Fibroblast of skin of abdomen (primary cell): ENCODE measurements at regions not wholly inside any gene's neighbourhood (a gene's known extent, or its start where the extent isn't known, plus 50 kb on each side); places are given as distances from the start of the nearest gene placed in this dataset.

ENCODE experiments used
- DNase-seq: peaks from one replicate; pipeline ENCODE4 v3.0.0-alpha.2; 2013

DNA sequence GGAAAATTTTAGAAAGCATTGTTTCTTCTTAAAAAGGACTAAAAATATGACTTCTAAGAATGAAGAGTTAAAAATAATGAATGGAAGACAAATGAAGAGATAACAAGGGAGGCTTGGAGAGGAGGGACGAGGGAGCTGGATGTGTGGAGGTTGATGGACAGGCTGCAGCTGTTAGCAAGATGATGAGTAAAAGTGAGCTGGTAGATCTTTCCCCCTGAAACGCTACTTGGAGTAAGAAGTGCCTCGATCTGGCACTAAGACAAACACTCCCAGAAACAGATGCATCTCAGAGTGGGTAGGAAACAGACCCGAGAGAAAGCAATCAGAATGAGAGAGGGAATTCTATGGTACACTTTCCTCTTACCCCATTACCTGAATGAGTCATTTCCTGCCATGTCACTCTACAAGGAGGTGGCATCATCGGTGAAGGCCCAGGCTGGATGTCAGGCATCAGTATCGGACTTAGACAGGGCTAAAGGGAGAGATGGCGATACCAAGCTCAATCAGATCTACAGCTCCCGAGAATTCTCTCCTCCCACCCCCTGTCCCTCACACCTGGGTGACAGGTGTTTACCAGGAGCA lies 154.1 kb upstream of the BMP2 start:
- DNase-seq = no peak

DNA sequence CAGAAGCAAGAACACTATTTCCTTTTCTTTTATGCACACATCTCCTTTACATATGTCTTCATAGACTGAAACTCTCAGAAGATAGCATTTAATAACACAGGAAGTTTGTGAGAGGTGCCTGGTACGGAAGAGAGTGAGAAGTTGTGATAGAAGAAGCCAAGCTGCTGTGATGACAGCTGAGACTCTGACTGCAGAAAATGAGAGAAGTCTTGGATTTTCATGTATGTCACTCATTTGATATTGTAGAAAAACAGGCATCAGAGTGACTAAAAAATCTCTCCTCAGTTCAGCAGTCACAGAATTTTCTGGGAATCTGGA lies 154.9 kb upstream of the BMP2 start:
- no peak for DNase-seq

DNA sequence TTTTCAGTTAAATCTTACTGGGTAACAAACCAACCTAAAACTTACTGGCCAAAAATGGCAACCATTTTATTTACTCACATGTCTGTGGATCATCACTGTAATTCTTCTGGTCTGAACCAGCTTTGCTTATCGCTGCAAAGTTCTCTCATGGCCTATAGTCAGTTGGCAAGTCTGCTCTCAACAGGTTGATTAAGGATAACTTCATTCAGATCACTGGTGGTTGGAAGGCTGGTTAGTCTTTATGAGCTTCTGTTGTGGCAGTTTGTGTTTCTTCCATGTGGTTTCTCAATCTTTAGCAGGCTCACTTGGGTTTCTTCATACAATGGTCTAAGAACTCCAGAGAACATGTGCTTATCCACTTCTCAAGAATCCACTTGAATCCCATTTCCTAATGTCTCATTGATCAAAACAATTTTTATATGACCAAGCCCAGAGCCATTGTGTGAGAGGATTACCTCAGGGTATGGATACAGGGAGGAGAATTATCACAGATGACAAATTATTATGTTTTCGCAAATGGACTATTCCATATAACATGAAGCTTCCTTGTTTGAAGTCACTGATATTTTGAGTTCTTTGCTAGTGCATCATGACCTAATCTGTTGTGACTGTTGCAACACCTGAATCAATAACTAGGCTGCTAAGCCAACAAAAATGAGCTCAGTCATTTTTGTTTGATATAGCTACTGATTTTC lies 155.4 kb upstream of the BMP2 start:
- DNase-seq = no peak

DNA sequence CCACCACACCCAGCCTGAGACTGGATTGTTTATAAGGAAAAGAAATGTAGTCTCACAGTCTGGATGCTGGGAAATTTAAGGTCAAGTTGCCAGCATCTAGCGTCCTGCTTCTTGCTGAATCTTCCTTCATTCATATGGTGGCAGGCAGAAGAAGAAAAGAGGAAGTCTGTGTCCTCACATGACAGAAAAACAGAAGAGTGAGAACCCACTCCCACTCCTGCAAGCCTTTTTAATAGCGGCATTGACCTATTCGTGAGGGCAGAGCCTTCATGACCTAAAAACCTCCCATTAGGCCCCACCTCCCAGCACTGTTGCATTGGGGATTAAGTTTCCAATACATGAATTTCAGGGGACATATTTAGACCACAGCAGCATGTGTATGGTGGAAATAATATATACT lies 160.8 kb upstream of the BMP2 start:
- DNase-seq = no peak

DNA sequence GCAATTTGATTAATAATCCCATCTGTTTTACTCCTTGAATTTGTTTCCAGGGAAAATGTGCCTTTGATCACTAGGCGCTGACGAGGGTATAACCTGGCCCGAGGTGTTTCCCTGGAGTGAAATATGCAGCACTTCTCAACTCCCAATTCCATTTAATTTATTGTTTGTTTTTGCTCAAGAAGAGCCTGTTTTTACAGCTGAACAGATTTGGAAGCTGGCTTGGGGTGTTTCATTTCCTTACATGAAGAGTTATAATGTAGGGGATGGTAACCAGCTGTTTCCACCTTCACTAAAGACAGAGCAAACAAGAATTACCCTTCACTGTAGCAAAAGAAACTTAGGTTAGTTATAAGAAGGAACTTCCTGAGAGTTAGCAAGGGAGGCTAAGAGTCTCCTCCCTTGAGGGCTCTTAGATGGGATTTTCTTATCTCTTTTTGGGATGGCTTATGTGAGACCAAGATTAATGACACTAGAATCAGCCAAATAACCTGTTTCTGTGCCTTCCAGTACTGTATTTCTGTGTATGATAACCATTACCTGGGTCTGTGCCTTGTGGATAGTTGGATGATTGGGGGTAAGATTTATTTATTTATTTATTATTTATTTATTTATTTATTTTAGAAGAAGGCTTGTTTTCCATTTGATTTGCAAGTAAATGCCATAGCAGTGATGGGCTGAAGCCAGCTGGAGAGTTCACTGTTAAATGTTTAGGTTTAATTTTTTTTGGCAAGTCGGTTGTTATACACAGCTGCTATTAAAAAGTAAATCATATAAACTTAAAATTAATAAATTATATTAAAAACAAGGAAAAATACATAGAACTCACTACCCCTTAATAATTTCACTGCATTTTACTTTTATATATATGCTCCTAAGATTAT lies 162.2 kb upstream of the BMP2 start:
- no peak for DNase-seq

DNA sequence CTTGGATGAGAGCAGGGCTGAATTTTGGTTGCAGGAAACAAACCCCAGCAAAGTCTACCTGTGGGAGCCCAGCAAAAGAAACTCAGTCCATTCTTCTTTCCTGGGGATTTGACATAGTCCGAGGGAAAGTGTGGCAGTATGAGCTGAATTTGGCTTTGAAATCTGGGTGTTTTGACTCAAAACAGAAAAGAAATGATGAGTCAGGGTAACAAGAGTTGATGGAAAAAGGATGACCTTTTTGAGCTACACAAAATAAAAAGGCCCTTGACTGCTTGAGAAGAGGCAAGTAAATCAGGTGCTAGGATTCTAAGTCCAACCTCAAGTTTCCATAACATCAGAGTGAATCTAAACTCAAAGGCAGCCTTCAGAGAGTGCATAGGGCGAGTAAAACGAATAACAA lies 163.3 kb upstream of the BMP2 start:
- no peak for DNase-seq

DNA sequence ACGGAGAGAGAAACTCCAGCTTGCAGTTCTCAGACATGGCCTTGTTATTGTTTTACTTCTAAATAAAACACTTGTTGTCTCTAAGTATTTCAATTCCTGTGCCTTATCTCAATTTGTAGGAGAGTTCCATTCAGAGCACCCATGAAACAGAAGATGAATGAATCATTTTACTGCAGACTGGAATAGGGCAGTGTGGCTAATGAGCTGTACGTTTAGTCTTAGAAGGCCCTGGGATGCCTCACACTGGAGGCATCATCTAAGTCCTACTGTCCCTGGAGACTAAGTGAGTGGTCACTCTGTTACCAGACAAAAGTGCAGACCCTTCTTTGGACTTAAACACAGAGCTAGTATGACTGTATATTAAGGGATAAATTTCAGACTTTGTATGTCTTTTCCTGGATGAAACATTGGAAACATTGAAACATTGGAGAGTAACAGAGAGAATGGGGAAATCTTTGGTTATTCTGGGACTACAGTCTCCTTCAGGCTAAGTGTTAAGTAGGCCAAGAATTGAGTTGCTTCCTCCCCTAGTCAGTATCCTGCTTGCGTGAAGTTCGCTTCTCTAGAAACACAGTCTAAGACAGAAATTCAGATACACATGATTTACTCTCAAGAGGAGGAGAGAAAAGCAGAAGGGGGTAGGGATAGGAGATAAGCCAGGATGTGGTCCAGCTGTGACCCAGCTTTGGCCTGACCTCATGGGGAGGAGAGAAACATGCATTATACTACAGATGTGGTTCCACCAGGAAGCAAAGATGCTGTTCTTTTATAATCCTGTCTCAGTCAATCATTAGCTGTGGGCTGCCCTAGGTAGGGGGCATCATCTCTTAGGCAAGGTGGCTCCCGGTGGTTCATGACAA lies 167.4 kb upstream of the BMP2 start:
- DNase-seq = no peak

DNA sequence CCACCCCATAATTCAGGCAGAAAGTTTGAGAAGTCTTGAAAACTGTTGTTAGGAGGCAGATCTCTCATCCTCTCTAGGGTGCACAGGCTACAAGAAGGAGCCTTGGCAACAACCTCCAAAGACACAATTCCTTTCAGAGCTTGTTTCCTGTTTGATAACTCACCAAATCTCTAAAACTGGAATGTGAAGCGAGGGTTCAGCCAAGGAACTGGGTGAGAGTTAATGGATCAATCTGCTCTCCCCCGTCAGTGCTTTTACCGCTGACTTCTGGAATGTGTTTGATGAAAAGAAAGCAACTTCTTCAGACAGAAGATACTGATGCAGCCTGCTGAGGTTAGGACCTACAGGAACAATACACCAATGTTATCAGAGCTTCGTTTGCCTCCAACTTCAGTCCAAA lies 171.8 kb upstream of the BMP2 start:
- DNase-seq = peak; percentile 43

DNA sequence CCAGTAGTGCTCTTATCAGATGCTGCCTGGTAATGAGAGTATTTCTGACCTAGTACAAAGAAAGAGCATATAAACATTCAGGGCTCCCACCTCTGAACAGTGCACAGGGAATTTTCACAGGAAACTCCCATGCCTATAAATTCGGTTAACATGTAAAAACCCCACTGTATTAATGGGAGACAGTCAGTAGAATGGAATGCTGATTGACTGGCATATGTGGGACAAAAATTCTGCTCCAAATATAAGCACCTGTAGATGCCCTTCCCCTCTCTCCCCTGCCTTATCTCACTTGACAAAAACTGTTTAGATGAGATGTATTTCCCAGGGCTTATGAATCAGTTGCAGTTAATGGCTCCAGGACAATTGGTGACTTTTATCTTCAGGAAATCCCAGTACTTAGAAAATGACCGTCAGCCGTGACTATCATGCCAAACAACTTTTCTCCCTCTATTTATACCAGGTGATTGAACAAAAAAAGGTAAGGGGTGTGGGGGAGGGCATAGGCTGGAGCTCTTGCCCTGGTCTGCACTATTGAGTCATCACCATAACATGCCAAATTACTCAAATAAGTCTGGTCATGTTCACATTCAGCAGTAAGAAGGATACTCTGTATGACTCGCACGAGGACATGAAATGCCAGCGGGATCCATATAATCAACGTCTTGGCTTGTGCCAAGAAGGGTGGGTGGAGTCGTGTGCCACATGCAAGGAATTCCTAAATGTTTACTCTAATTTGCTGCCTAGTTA lies 176.4 kb upstream of the BMP2 start:
- DNase-seq = peak; percentile 82

DNA sequence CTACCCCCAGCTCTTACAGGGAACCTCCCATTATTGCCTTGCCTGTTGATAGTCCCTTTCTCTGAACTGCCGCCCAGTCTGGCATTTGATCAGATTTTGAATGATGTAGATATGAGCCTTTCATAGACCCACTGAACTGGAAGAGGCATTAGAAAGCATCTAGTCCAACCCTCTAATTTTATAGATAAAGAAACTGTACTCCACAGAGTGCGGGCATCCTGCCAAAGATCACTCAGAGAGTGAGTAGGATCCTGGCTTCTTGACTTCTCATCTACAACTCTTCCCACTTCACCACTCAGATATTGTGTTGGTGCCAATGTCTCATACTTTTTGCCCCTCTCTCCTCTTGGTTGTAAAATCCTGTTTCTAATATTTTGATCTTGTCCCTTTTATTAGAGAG lies 179.2 kb upstream of the BMP2 start:
- peak; percentile 33 for DNase-seq

DNA sequence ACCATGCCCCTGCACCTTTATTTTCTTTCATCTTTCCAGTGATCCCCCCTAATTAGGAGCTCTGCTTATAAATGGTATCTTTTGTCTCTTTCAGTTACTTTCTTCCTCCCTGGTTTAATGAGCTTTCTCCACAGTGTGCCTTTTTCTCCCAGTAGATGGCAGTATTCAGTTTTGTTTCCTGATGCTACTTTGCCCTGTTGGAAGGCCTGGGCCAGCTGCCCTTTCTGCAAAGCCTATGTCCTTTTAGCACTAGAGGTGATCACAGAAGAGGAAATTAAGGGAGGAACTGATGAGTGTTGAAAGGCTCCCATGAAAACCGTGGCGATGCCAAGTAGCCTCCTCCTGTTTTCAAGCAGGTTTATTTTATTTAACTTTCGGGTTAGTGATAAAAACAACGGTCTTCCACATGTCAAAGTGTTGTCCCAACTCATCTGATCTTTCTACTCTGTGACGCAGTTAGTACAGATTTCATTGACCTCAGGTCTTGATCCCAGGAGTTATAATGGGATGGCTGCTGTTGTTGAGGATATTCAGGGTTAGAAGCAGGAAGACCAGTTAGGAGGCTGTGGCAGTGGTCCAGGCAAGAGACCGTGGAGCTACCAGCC lies 184.2 kb upstream of the BMP2 start:
- DNase-seq = peak; percentile 43

DNA sequence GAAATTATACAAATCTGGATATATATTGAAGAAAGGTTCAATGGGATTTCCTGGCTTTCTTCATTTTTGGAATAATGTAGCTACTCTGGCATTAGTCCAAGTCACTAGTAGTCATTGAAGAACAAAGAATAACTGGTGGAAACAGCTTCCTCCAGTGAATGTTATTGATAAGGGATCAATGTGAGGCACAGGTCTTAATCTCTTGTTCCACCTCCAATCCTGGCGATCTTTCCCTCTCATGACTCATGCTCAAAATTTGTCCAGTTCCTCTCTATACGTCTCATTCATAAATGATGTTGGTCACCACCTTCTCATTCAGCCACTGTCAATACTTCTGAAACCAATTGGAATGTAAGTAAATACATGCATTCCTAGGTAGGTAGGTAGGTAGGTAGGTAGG lies 185.0 kb upstream of the BMP2 start:
- peak; percentile 11 for DNase-seq

DNA sequence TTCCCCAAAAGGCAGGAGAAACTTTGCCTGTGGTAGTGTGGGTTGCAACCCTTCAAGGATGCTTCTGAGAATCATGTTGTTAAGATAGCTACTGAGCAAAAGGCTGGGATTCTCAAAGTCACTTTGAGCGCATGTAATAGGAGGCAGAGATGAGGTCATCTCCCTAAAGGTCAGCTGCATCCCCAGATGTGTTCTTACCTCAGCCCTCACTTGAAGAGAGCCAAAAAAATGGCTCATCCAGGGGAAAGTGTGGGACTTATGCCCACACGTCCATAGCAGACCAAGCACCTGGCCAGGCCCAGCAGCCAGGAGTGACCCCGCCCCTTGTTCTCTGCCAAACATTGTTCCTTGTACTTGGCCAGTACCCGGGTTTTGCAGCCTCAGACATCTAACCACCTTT lies 187.0 kb upstream of the BMP2 start:
- no peak for DNase-seq

DNA sequence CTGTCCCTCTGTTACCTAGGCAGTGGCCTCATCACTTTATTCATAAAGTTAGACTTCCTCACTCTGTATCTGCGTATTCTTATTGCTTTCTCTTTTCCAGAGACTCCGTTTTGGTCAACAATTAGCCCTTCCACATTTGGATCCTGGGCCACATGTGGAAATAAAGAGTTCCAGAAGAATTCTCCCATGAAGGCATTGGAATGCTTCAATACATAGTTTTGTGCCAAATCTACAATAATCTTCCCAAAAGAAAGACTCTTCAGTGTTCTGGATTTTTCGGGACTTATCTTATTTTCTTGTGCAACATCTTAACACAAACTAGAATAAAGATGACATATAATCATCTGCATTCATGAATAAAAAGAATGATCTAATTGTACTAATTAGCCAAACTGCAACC lies 187.7 kb upstream of the BMP2 start:
- no peak for DNase-seq

DNA sequence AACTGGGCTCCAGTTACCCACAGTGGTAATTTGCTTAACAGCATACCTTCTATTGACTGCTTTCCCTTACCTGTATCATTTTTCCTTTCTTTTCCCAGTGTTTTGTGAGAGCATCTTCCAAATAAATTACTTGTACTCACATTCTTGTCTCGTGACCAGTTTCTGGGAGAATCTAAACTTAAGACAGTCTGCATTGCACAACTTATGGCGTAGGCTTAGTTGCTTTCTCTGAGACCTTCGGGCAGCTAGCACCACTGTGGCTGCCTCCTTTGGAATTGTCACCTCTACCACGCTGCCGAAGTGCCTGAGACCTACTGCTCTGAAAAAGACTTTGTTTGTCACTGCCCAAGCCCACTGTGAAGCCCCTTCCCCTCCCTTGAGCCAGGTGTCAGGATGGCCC lies 188.1 kb upstream of the BMP2 start:
- DNase-seq = no peak

DNA sequence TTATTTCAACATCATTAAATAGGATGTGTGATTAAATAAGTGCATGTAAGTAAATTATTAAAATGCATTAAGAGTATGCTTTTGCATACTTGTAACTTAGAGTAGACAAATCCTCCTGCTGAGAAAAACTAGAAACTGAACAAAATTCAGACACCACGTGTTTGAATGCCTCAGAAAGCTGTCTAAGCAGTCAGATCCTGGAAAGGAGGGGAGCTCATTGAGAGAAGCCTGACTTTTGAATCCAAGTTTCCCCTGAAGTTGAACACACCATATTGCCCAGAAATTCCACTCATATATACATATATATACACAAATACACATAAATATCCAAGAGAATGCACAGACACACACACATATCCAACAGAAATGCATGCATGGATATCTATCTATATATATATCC lies 190.0 kb upstream of the BMP2 start:
- DNase-seq = no peak

DNA sequence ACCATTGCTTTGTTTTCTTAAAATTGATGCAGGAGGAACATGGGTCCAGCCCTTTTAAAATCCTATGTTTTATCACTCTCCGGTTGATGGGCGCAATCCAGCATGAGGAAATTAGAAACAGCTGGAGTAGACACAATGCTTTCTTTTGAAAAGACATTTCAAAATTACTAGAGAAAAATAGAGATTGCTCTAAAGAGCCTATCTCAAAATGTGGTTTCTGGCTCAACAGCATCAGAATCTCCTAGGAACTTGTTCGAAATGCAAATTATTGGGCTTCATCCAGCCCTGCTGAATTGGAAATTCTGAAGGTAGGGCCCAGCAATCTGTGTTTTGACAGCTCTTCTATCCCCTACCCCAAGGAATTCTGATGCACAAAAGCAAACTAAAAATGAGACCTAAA lies 190.8 kb upstream of the BMP2 start:
- DNase-seq = peak; percentile 56

DNA sequence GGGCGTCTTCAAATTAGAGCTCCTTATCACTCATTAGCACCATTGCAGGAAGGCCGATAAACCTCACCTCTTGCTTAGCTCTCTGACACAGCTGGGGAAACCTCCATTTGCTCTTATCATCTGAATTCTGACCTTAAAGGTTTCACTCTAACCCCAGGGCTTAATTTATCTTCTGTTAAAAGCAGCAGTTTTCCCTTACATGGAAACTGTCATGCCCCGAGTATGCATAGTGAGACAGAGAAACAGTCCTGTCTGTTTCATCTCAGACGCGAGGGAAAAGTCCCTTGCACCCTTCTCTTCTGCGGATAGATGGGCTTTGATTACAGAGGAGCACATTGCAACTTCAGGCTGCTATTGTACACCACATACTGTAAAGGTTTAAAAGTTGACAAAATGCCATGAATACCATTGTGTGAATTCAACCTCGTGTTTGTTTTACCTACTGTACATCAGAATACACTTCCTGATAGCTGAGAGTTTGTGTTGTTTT lies 191.5 kb upstream of the BMP2 start:
- DNase-seq = peak; percentile 61

DNA sequence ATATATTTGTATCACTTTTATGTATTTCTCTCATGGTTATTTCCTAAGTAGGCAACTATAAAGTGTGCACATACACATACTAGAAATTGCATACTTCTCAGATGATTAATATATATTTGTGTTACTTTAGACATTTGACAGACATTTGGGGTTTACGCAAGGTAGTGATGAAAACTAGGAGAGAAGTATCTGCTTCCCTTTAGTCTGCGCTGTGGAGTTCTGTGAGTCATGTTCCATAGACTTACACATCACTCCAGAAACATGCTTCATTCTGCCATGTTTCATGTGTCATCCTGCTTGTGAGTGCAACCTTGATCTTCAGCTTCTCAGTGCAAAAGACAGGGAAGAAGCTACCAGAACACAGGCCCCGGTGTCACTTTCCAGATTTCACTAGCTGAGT lies 200.7 kb upstream of the BMP2 start:
- DNase-seq = peak; percentile 95

DNA sequence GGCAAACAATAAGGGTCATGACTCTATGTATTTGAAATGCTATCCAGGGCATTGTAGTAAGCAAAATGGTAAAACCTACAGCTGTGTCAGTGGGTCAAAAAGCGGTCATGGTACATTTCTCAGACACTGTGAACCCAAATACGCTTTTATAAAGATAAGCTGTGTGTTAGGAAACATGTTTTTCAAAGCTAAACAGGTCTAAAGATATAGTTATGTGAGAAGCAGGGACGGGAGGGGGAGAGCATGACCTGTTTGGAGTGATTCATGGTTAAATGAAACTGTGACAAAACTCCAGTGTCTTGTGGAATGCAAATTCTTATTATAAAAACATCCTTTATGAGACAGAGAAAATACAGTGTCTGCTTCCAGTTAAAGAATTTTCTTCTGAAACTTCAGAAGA lies 205.4 kb upstream of the BMP2 start:
- peak; percentile 65 for DNase-seq

DNA sequence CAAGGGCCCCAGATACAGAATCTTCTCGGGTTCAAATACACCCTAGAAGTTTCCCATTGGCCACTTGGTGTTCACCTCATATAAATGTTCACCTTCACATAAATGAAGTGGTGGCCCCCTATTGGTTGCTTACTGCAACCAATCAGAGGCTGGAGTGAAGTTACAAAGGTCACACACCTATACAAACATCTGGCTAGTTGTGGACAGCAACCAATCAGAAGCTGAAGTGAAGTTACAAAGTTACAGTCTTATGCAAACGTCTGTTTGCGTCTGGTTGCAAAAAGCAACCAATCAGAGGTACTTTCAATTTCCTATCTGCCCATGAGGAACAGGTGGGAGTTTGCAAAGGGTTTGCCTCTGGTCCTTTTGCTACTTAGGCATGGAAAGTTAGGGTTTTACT lies 206.5 kb upstream of the BMP2 start:
- no peak for DNase-seq

DNA sequence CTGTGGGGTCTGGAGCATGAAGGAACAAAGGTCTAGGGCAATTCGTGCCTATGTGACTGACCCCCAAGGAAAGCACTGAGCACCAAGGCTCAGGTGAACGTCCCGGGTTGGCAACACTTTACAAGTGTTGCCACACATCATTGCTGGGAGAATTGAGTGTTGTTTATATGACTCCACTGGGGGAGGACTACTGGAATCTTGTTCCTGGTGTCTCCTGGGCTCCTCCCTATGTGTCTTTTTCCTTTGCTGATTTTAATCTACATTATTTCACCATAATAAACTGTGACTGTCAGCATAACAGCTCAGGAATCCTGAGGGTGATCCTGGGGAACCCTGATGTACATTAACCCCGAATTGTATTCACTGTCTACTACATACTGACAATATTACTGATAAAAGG lies 207.7 kb upstream of the BMP2 start:
- no peak for DNase-seq
